GM13977 (cell line): ENCODE measurements at regions not wholly inside any gene's neighbourhood (a gene's known extent, or its start where the extent isn't known, plus 50 kb on each side); places are given as distances from the start of the nearest gene placed in this dataset.

Experiments
- DNase-seq: peaks from one replicate; pipeline ENCODE4 v3.0.0; 2012; ENCODE audit warnings: low spot score
- in situ Hi-C: fragments of 300-500 bp; cut with MboI; formaldehyde crosslinking; loops from one replicate; pipeline ENCODE4 v1.12.0; 2022; ENCODE audit warnings: low sequenced_read_pairs, low pct_unique_long_range_greater_than_20kb, mixed read lengths, inconsistent platforms; ENCODE audit not compliant: unreplicated experiment
- TF ChIP-seq, protein P1 (sequence below): IDR thresholded peaks from 2 replicates; pipeline ENCODE4 v1.5.1; 2012; ENCODE audit warnings: mild to moderate bottlenecking, control low read depth; ENCODE audit not compliant: insufficient read depth; ENCODE audit errors: extremely low read depth, missing control alignments

GRCh38 chrX:121150217-121150616, 102.8 kb downstream of the GLUD2 start:
- TF ChIP-seq, protein P1, sequence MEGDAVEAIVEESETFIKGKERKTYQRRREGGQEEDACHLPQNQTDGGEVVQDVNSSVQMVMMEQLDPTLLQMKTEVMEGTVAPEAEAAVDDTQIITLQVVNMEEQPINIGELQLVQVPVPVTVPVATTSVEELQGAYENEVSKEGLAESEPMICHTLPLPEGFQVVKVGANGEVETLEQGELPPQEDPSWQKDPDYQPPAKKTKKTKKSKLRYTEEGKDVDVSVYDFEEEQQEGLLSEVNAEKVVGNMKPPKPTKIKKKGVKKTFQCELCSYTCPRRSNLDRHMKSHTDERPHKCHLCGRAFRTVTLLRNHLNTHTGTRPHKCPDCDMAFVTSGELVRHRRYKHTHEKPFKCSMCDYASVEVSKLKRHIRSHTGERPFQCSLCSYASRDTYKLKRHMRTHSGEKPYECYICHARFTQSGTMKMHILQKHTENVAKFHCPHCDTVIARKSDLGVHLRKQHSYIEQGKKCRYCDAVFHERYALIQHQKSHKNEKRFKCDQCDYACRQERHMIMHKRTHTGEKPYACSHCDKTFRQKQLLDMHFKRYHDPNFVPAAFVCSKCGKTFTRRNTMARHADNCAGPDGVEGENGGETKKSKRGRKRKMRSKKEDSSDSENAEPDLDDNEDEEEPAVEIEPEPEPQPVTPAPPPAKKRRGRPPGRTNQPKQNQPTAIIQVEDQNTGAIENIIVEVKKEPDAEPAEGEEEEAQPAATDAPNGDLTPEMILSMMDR, result no peak
- no peak for DNase-seq
- in situ Hi-C loops, result no loop called here

- DNase-seq, result no peak
- in situ Hi-C loops, result no loop called here
- TF ChIP-seq, protein P1, result no peak
These were observed 103.9 kb downstream of the GLUD2 start for GRCh38 chrX:121151293-121151692.

DNA sequence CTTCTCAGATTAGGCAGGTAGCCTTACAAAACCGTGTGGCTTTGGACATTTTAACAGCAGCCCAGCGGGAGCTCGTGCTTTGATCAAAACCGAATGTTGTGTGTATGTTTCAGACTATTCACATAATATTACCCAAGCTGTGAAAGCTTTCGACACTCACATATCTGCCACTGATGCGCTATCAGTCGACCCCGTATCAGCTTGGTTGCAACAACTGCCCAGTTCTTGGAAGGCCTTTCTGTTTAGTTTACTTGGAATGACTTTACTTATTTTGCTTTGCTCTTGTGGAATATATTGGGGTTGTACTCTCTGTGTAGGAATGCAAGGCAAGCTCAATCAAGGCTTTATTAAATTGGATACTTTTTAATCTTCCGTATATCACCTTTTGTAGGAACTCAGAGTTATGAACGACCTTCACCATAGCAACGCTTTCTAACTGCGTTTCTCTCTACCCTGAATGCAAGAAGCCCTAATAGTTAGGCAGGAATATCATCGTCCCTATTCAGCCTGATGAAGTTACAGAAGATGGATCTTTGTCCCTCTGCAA, 107.5 kb downstream of the GLUD2 start:
- DNase-seq, result no peak
- TF ChIP-seq, protein P1, result no peak
- in situ Hi-C loops, result no loop called here

DNA sequence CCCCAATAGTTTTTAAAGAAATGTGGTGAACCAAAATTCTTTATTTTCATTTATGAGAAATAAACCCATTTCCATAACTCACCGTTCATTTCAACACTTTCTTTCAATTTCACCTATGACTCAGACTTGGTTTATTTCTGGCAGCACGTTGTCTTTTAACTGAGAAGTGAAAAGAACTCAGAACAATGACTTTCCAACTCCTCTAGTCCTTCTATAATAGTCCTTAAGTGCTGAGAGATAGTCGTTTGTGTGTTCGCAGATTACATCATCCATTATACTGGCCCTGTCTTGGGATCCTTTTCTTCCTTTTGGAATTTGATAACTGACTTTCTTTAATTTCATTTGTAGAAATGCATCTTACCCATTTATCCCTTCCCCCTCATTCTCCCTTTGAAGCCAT, 113.6 kb downstream of the GLUD2 start:
- TF ChIP-seq, protein P1, result no peak
- in situ Hi-C loops, result no loop called here
- peak; percentile 23 for DNase-seq

GRCh38 chrX:121161501-121161933, 114.1 kb downstream of the GLUD2 start:
- no peak for DNase-seq
- TF ChIP-seq, protein P1, result no peak
- in situ Hi-C loops, result no loop called here

DNA sequence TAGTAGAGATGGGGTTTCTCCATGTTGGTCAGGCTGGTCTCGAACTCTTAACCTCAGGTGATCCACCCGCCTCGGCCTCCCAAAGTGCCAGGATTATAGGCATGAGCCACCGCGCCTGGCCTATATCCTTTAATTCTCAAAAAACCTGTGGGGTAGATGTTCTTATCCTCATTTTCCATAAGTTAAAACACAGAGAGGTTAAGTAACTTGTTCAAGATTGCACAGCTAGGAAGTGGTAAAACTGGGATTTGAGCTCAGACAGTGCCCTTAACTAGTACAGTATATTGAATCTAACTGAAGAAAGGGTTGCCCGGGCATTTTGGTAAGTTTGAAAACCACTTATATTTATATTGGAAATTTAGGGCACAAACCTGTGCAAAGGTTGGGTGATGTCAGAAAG, 116.0 kb downstream of the GLUD2 start:
- in situ Hi-C loops, result no loop called here
- DNase-seq, result no peak
- TF ChIP-seq, protein P1, result no peak
